ENCODE measurements at regions not wholly inside any gene's neighbourhood (a gene's known extent, or its start where the extent isn't known, plus 50 kb on each side); places are given as distances from the start of the nearest gene placed in this dataset.

GRCh38 chr13:58852076-58852475, 1220.5 kb downstream of the PCDH17 start:
- TF ChIP-seq CTCF (conservative IDR thresholded peaks at IDR 0.05; ENCODE audit: low read length), result no peak
- TF ChIP-seq EZH2phosphoT487 (IDR thresholded peaks at IDR 0.05; ENCODE audit: borderline replicate concordance), result no peak
